GM12891 (cell line): ENCODE measurements at regions not wholly inside any gene's neighbourhood (a gene's known extent, or its start where the extent isn't known, plus 50 kb on each side); places are given as distances from the start of the nearest gene placed in this dataset.

ENCODE experiments used
- POLR2A ChIP-seq: IDR thresholded peaks from 2 replicates; pipeline ENCODE4 v1.6.1; 2011; ENCODE audit warnings: low read depth, low read length, control low read depth
- POLR2AphosphoS5 ChIP-seq: IDR thresholded peaks from 2 replicates; pipeline ENCODE4 v1.6.1; 2011; ENCODE audit warnings: low read depth, low read length, control low read depth
- SPI1 ChIP-seq: IDR thresholded peaks from 2 replicates; pipeline ENCODE4 v1.6.1; 2011; ENCODE audit warnings: low read depth, low read length, control low read depth

- TF ChIP-seq SPI1 (no peak), POLR2A (no peak), POLR2AphosphoS5 (no peak)
Measured at GRCh38 chr14:31987721-31988120, 89.4 kb upstream of the ARHGAP5 start.
